NAMALWA (cell line): ENCODE measurements at regions not wholly inside any gene's neighbourhood (a gene's known extent, or its start where the extent isn't known, plus 50 kb on each side); places are given as distances from the start of the nearest gene placed in this dataset.

Source experiments
- DNase-seq: peaks from one replicate; pipeline ENCODE4 v3.0.0-alpha.2; 2015; ENCODE audit warnings: low spot score

GRCh38 chr9:129383561-129384490 is 205.8 kb upstream of the IER5L start:
- peak; percentile 84 for DNase-seq

- no peak for DNase-seq
These were observed 205.0 kb upstream of the IER5L start for GRCh38 chr9:129383019-129383560.

- DNase-seq, result no peak
These were observed 204.4 kb upstream of the IER5L start for GRCh38 chr9:129382281-129383018.

- no peak for DNase-seq
These were observed 203.5 kb upstream of the IER5L start for GRCh38 chr9:129381481-129381957.

- DNase-seq, result no peak
These were observed 202.9 kb upstream of the IER5L start for GRCh38 chr9:129380961-129381401.

- no peak for DNase-seq
These were observed 201.8 kb upstream of the IER5L start for GRCh38 chr9:129379886-129380285.

- DNase-seq, result no peak
These were observed 201.2 kb upstream of the IER5L start for GRCh38 chr9:129379181-129379836.

- no peak for DNase-seq
These were observed 200.0 kb upstream of the IER5L start for GRCh38 chr9:129377931-129378661.

- DNase-seq, result no peak
These were observed 199.1 kb upstream of the IER5L start for GRCh38 chr9:129377181-129377580.

GRCh38 chr9:129375845-129376244 is 197.8 kb upstream of the IER5L start:
- DNase-seq, result no peak

GRCh38 chr9:129374651-129375050 is 196.6 kb upstream of the IER5L start:
- no peak for DNase-seq

- DNase-seq, result no peak
These were observed 196.2 kb upstream of the IER5L start for GRCh38 chr9:129374231-129374630.

- no peak for DNase-seq
These were observed 195.3 kb upstream of the IER5L start for GRCh38 chr9:129373361-129373760.

- no peak for DNase-seq
These were observed 192.7 kb upstream of the IER5L start for GRCh38 chr9:129370770-129371169.

GRCh38 chr9:129368444-129368978 is 190.4 kb upstream of the IER5L start:
- no peak for DNase-seq

GRCh38 chr9:129367287-129367686 is 189.2 kb upstream of the IER5L start:
- DNase-seq, result no peak

- no peak for DNase-seq
These were observed 187.1 kb upstream of the IER5L start for GRCh38 chr9:129365196-129365595.

- no peak for DNase-seq
These were observed 185.3 kb upstream of the IER5L start for GRCh38 chr9:129363216-129363873.

GRCh38 chr9:129362287-129363000 is 184.4 kb upstream of the IER5L start:
- no peak for DNase-seq

- no peak for DNase-seq
These were observed 183.1 kb upstream of the IER5L start for GRCh38 chr9:129361196-129361595.
